Activated CD4-positive, alpha-beta T cell treated with anti-CD3 and anti-CD28 coated beads, Interleukin-2, amount 50 U/mL, for 16 hours (primary cell): ENCODE measurements at regions not wholly inside any gene's neighbourhood (a gene's known extent, or its start where the extent isn't known, plus 50 kb on each side); places are given as distances from the start of the nearest gene placed in this dataset.
"Not testable (repeated sequence)": the region's sequence is repeated elsewhere in the genome, so short reads cannot be mapped to it uniquely, and the experiment has no call there.

Source experiments
- DNase-seq: peaks from one replicate; pipeline ENCODE4 v3.0.0-alpha.2; 2020

DNA sequence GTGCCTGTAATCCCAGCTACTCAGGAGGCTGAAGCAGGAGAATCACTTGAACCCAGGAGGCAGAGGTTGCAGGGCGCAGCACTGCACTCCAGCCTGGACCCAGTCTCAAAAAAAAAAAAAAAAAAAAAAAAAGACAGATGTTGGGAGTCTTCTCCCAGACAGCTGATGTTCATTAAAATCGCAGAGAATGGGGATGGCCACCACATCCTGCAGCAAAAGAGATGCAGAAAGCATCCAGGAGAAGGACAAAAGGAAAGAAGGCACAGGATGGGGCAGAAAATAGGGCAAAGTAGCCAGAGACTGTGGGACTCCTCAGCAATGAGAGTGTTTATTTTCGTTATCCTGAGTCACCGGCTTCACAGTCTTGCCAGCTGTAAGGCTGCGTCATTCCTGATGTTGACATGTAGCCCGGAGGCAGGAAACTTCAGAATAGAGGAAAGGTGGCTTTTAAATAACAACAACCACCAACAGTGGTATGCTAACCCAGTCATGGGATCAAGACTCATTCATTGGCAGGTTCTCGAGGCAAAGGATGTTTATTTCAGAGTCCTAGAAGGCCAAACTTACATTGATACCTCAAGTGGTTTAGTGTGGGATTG is 149.5 kb upstream of the SVIL start:
- no peak for DNase-seq

- no peak for DNase-seq
Observed at GRCh38 chr10:29783201-29783947, 148.6 kb upstream of the SVIL start.

- DNase-seq, result no peak
Observed at GRCh38 chr10:29780639-29781038, 145.9 kb upstream of the SVIL start.

- DNase-seq, result no peak
Observed at GRCh38 chr10:29780096-29780495, 145.3 kb upstream of the SVIL start.

- DNase-seq, result no peak
Observed at GRCh38 chr10:29776246-29776645, 141.5 kb upstream of the SVIL start.

GRCh38 chr10:29774475-29774874 is 139.7 kb upstream of the SVIL start:
- no peak for DNase-seq

DNA sequence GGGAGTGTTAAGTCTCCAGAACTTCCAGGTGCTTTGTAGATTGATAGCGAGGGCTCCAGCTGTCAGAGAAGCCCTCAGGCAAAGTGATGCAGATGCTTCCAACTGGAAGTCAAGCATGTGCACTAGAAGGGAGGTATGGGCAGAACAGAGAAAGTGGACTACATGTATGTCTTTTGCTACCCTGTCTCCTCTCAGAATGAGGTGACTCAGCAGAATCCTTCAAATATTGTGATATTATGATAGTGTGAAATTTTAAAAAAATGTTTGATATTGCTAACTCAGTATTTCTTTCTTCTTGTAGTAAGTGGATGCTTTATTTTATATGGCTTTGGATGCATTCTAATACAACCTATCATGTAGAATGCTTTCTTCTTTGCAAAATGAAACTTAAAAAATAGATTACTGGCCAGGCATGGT is 138.9 kb upstream of the SVIL start:
- DNase-seq, result no peak

DNA sequence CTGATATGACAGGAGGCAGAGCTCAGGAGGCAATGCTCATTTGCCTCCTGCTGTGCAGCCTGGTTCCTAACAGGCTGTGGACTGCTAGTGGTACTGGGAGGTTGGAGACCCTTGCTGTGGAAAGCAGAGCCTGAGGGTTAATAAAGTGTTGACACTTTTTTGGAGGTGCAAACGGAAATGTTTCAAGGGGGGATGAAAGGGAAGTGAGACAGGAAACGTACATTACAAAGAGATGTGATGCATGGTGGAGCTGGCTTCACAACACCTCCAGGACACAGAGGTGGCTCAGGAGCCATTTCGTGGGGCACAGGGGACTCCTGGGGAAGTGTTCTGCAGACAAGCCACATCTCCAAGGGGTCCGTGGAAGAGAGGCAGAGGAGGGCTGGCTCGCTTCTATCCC is 137.6 kb upstream of the SVIL start:
- DNase-seq, result no peak

DNA sequence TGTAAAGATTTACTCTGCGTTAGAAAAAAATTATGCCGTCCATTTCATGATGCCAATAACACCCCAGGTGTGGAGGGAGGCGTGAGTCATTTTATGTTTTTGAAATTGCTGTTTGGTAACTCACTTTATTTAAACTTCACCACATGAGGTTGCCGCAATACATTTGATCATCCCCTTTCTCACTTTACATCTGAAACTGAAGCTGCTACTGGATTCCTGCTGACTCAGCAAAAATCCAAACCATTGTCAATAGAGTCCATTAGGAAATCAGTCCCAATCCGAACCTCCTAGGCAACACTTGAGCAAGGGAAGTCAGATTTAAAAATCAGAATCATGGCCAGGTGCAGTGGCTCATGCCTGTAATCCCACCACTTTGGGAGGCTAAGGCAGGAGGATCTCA is 136.6 kb upstream of the SVIL start:
- no peak for DNase-seq

DNA sequence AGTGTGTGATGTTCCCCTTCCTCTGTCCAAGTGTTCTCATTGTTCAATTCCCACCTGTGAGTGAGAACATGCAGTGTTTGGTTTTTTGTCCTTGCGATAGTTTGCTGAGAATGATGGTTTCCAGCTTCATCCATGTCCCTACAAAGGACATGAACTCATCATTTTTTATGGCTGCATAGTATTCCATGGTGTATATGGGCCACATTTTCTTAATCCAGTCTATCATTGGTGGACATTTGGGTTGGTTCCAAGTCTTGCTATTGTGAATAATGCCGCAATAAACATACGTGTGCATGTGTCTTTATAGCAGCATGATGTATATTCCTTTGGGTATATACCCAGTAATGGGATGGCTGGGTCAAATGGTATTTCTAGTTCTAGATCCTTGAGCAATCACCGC is 134.5 kb upstream of the SVIL start:
- not testable (repeated sequence) for DNase-seq

DNA sequence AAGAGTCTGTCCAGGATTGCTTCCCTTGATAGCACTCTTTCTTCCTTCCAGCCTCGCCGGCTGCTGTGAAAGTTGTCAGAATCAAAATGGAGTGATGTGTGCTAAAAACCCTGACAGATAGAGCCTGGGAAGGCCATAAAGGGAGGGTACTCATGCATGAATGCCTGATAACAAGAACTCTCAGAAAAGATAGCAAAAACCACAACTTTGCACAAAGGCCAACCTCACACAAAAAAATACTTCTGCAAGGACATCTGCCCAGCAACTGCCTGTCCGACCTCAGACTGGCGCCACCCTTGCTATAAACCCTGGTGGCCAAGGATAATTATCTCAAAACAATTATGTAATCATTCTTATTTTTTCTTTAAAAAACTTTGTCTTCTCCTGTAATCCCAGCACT is 133.2 kb upstream of the SVIL start:
- DNase-seq, result no peak

DNA sequence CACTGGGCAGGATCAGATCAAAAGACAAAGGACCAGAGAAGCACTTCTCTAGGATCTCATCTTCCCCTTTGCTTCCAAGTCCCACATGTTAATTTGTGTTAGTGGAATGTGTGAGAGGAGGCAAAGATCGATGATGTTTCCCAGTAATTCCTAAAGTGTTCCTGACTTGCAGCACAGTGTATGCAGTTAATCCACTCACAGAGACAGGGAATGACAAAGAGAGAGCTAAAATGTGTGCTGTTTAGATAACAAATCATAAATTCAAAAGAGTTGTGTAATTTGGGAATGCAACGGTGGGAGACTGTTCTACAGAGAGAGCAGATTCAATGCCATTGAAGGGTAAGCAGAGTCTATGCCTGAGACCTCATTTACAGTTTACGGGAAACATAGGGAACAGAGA is 132.0 kb upstream of the SVIL start:
- no peak for DNase-seq

GRCh38 chr10:29765330-29765729 is 130.6 kb upstream of the SVIL start:
- no peak for DNase-seq

DNA sequence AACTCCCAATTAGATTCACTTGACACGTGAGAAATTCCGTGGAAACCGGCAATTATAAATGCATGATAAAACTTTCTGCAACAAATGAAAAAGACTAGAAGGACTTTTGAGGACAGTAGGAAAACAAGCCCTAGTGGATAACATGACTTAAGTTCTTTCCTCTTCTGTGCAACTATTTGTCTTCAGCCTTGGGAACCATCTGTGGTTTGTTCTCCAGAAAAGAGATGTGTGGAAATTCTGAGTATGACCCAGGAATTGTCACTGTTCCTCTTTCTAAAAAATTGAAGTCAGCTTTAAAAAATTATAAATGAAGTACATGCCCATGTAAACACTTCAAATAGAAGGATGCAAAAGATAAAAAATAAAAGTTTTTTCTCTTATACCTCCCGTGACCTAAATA is 128.6 kb upstream of the SVIL start:
- DNase-seq, result no peak

GRCh38 chr10:29761916-29762315 is 127.1 kb upstream of the SVIL start:
- no peak for DNase-seq

DNA sequence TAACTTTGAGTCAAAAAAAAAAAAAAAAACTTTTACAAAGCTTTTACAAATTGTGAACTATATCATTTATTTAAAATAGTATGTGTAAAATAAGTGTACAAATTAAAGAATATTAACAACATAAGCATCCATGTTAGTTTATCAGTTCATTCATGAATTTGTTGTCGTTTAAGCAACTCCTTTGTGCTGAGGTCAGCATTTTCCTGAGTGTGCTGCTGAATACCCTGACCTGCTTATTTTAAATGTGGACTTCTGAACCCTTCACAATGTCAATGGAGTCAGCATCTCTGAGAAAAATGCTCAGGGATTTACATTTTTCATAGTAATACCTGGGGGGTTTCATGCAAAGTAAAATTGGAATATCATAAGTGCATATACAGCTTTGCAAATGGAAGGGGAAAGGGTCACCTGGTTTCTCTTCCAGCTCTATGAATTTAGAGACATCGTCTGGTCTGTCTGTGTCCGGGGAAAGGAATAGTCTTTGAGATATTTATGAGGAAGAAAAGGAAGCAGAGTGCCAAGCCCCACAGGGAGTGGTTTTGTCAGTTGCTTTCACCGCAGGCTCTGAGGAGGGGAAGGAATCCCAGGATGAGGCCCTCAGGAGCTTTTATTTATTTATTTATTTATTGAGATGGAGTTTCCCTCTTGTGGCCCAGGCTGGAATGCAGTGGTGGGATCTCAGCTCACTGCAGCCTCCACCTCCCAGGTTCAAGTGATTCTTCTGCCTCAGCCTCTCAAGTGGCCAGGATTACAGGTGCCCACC is 125.5 kb upstream of the SVIL start:
- DNase-seq, result no peak

- no peak for DNase-seq
Observed at GRCh38 chr10:29757551-29758297, 123.0 kb upstream of the SVIL start.

- no peak for DNase-seq
Observed at GRCh38 chr10:29756451-29756850, 121.7 kb upstream of the SVIL start.

DNA sequence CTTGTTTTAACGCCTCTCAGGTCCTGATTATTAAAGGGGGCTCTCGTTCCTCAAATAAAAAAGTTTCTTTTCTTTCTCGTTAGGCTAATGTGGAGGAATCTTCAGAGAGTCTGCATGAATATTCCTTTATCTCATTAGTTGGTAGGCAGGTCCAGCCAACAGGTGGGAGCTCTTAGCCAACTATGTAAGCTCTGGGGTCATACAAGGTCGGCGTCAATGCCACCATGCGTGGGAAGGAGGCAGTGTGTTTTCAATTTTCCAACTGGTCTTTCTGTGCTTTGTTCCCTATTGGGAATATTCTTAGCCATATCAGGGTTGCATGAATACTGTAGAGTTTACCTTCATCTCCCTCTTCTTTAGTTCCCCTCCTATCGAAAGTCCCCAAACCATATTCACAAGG is 118.5 kb upstream of the SVIL start:
- DNase-seq, result no peak

DNA sequence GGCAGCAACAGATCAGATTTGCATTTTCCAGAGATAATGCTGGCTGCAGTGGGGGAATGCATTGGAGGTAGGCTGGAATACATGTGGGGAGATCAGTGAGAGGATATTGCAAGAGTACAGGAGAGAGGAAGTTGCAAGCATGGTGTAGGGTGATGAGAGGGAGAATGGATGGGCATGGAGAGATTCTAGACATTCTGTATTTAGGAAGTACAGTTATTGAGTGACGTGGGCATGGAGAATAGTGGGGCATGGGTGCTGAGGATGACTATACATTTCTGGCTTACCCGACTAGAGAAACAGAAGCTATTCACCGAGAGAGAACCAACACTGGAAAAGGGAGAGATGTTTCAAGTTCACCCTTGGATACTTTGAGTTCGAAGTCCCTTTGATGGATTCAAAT is 116.9 kb upstream of the SVIL start:
- DNase-seq, result no peak

- no peak for DNase-seq
Observed at GRCh38 chr10:29751240-29751639, 116.5 kb upstream of the SVIL start.

DNA sequence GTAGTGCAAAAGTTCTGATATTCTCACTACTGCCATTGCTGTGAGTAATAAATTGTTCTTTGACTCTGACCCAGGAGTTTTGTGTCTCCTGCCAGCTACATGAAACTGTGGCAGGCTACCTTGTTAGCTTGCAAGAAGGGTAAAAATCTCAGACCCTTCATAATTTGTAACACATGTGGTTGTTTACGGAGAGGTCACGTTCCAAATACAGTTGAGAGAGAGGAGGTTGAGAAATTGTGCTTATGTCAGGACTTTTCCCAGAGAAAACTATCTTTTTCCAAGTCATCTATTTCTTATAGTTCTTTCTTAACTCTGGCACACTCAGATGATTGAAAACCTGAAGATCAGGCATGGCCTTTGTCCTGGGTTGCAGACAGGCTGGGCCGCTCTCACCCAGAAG is 114.4 kb upstream of the SVIL start:
- DNase-seq, result no peak

- DNase-seq, result no peak
Observed at GRCh38 chr10:29748109-29748650, 113.4 kb upstream of the SVIL start.
